ENCODE measurements at regions not wholly inside any gene's neighbourhood (a gene's known extent, or its start where the extent isn't known, plus 50 kb on each side); places are given as distances from the start of the nearest gene placed in this dataset.

DNA sequence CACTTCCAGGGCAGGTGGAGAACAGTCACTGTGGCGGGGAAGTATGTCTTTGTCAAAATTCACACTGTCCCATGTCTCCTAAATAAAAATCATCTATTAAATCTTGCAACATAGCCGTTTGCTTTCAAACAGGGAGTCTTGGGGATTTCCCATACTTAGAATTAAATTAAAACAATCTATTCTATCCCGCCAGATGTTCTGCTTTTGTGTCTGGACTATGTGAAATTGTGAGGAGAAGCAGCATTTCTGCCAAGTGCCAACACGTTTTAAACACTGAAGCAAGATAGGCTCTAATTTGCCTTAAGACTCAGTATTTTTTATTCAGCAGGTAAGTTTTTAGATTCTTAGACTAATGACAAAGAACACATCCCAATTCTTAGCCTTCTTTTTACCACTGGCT lies 73.7 kb downstream of the SPATA31C2 start:
- WGBS, 5 donors = 67 to 84% (median 72%) methylated on average over 4 of the region's 4 CpGs
- DNase-seq = no peak
- H3K4me3 ChIP-seq = no peak overlapping the region
- H3K4me1 ChIP-seq = no peaks in the 10 kb centered on the region
- intact Hi-C loops (cut with DNase I; ENCODE audit: low total_unique reads) = no loop called here
- peaks cover 0 to 26% (median 0%) of the 10 kb centered on the region in 7 donors for H3K27me3 ChIP-seq (replicated peaks in 1 of 7)
- no peaks in the 10 kb centered on the region for H3K36me3 ChIP-seq
- TF ChIP-seq CTCF (IDR thresholded peaks at IDR 0.05 in 8 of 11, conservative IDR thresholded peaks at IDR 0.05 in 3 of 11) (no peak), POLR2AphosphoS5 (IDR thresholded peaks at IDR 0.05) (no peak), POLR2A (IDR thresholded peaks at IDR 0.05) (no peak)
- H3K27ac ChIP-seq = no peak overlapping the region
- no peaks in the 10 kb centered on the region for H3K9me3 ChIP-seq

DNA sequence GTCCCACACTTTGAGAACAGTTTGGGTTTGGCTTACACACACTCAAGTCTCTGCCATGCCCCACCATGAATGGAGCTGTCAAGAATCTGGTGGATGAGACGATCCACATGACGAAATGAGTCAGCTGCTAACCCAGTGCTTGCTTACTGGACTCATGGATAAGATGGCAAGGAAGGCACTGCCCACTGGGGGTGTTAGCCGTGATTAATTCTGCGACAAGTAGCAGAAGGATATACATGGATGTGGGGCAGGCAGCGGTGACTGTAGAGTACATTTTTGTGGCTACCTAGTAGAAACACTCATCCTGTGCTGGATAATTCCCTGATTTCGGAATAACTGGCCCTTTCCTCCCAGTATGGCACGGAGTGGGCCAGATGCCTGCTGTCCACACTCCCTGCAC lies 77.5 kb downstream of the SPATA31C2 start:
- Histone ChIP-seq H3K4me1 (no peaks in the 10 kb centered on the region), H3K9me3 (no peaks in the 10 kb centered on the region), H3K4me3 (no peak overlapping the region), H3K36me3 (no peaks in the 10 kb centered on the region), H3K27me3 (replicated peaks in 1 of 7) (peaks cover 0 to under 1% (median 0%) of the 10 kb centered on the region in 7 donors), H3K27ac (no peak overlapping the region)
- TF ChIP-seq CTCF (IDR thresholded peaks at IDR 0.05 in 8 of 11, conservative IDR thresholded peaks at IDR 0.05 in 3 of 11) = no peak
- no peak for TF ChIP-seq POLR2AphosphoS5 (IDR thresholded peaks at IDR 0.05)
- no peak for TF ChIP-seq POLR2A (IDR thresholded peaks at IDR 0.05)
- intact Hi-C loops (cut with DNase I; ENCODE audit: low total_unique reads) = no loop called here
- DNase-seq = no peak
- WGBS, 5 donors = 91 to 96% (median 93%) methylated on average over 7 of the region's 7 CpGs

DNA sequence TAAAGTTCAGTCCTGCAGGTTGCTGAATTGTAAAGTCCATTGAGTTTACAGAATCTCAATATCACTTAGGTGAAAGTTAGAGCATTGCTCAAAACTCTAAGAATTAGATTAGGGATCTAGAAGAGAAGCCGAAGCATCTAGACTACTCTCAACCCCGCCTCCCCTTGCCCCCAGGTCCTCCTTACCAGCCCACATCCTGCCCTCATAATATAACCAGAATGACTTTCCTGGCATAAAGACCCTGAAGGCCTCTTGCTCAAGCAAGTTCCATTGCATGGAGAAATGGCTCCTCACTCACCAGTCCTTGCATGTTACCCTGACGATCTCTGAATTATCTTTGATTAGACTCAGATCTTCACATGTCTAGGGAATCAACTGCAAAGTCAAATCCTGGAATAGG lies 78.8 kb downstream of the SPATA31C2 start:
- no peak for DNase-seq
- Histone ChIP-seq H3K9me3 (no peaks in the 10 kb centered on the region), H3K36me3 (no peaks in the 10 kb centered on the region), H3K27ac (no peak overlapping the region), H3K4me3 (no peak overlapping the region), H3K4me1 (no peaks in the 10 kb centered on the region), H3K27me3 (replicated peaks in 1 of 7) (no peaks in the 10 kb centered on the region)
- TF ChIP-seq POLR2A (IDR thresholded peaks at IDR 0.05) (no peak), POLR2AphosphoS5 (IDR thresholded peaks at IDR 0.05) (no peak), CTCF (IDR thresholded peaks at IDR 0.05 in 8 of 11, conservative IDR thresholded peaks at IDR 0.05 in 3 of 11) (no peak)
- intact Hi-C loops (cut with DNase I; ENCODE audit: low total_unique reads) = no loop called here
- WGBS, 5 donors = 71 to 89% (median 88%) methylated on average over 3 of the region's 3 CpGs

- intact Hi-C loops (cut with DNase I; ENCODE audit: low total_unique reads) = no loop called here
- H3K4me1 ChIP-seq = no peaks in the 10 kb centered on the region
- H3K36me3 ChIP-seq = no peaks in the 10 kb centered on the region
- TF ChIP-seq CTCF (IDR thresholded peaks at IDR 0.05 in 8 of 11, conservative IDR thresholded peaks at IDR 0.05 in 3 of 11) (no peak), POLR2A (IDR thresholded peaks at IDR 0.05) (no peak), POLR2AphosphoS5 (IDR thresholded peaks at IDR 0.05) (no peak)
- H3K4me3 ChIP-seq = no peak overlapping the region
- H3K9me3 ChIP-seq = peaks cover 0 to 6% (median 0%) of the 10 kb centered on the region in 8 donors
- no peak for DNase-seq
- WGBS, 5 donors = 76 to 87% (median 77%) methylated on average over 8 of the region's 8 CpGs
- H3K27me3 ChIP-seq (replicated peaks in 1 of 7) = no peaks in the 10 kb centered on the region
- no peak overlapping the region for H3K27ac ChIP-seq
Observed at GRCh38 chr9:88056876-88057275, 81.4 kb downstream of the SPATA31C2 start.
